Type B pancreatic cell (in vitro differentiated cells): ENCODE measurements at regions not wholly inside any gene's neighbourhood (a gene's known extent, or its start where the extent isn't known, plus 50 kb on each side); places are given as distances from the start of the nearest gene placed in this dataset.

ENCODE experiments used
- DNase-seq: peaks from one replicate; pipeline ENCODE4 v3.0.0; 2021; ENCODE audit warnings: mixed read lengths; ENCODE audit not compliant: unreplicated experiment; ENCODE audit errors: extremely low spot score
- H3K27ac Mint-ChIP-seq: 2 replicates; pipeline ENCODE4 v1.8.0; 2021; ENCODE audit warnings: mild to moderate bottlenecking, mixed read lengths
- H3K27me3 Mint-ChIP-seq: 2 replicates; pipeline ENCODE4 v1.8.0; 2021; ENCODE audit warnings: mixed read lengths
- H3K36me3 Mint-ChIP-seq: 2 replicates; pipeline ENCODE4 v1.8.0; 2021; ENCODE audit warnings: mixed read lengths
- H3K4me1 Mint-ChIP-seq: one replicate; pipeline ENCODE4 v1.8.0; 2021; ENCODE audit warnings: mixed read lengths; ENCODE audit not compliant: unreplicated experiment
- H3K4me3 Mint-ChIP-seq: 2 replicates; pipeline ENCODE4 v1.8.0; 2021; ENCODE audit warnings: mild to moderate bottlenecking, mixed read lengths
- H3K9me3 Mint-ChIP-seq: 2 replicates; pipeline ENCODE4 v1.8.0; 2021; ENCODE audit warnings: mixed read lengths
- CTCF ChIP-seq: fragments of 200-600 bp; sonication (generic); conservative IDR thresholded peaks from 2 replicates; pipeline ENCODE4 v1.5.0; 2021; ENCODE audit warnings: antibody characterized with exemption, mild to moderate bottlenecking

- Mint-ChIP-seq H3K4me3 (no peak overlapping the region), H3K27me3 (peaks cover 11% of the 10 kb centered on the region), H3K4me1 (peaks cover 7% of the 10 kb centered on the region), H3K9me3 (no peaks in the 10 kb centered on the region), H3K27ac (no peak overlapping the region), H3K36me3 (no peaks in the 10 kb centered on the region)
- DNase-seq, result no peak
- TF ChIP-seq CTCF, result no peak
Observed at GRCh38 chr11:128165572-128165971, 421.8 kb downstream of the ETS1 start.

- Mint-ChIP-seq H3K4me1 (peaks cover 7% of the 10 kb centered on the region), H3K27ac (no peak overlapping the region), H3K27me3 (peaks cover 11% of the 10 kb centered on the region)
Observed at GRCh38 chr11:128164080-128164741, 423.1 kb downstream of the ETS1 start.

GRCh38 chr11:128161994-128162393, 425.4 kb downstream of the ETS1 start:
- H3K27ac Mint-ChIP-seq, result no peak overlapping the region
- no peaks in the 10 kb centered on the region for H3K9me3 Mint-ChIP-seq
- DNase-seq, result no peak
- H3K27me3 Mint-ChIP-seq, result peaks cover 8% of the 10 kb centered on the region
- H3K4me3 Mint-ChIP-seq, result no peak overlapping the region
- no peak for TF ChIP-seq CTCF
- no peaks in the 10 kb centered on the region for H3K36me3 Mint-ChIP-seq
- peaks cover 18% of the 10 kb centered on the region for H3K4me1 Mint-ChIP-seq

More at GRCh38 chr11:128164080-128164741, 423.1 kb downstream of the ETS1 start:
- Mint-ChIP-seq H3K4me3 (no peak overlapping the region), H3K9me3 (no peaks in the 10 kb centered on the region), H3K36me3 (no peaks in the 10 kb centered on the region)
- DNase-seq, result no peak
- no peak for TF ChIP-seq CTCF

- H3K27ac Mint-ChIP-seq, result no peak overlapping the region
Observed at GRCh38 chr11:128161436-128161835, 425.9 kb downstream of the ETS1 start.

GRCh38 chr11:128158860-128159259, 428.5 kb downstream of the ETS1 start:
- H3K4me3 Mint-ChIP-seq, result no peak overlapping the region
- TF ChIP-seq CTCF, result no peak
- no peak overlapping the region for H3K27ac Mint-ChIP-seq
- H3K4me1 Mint-ChIP-seq, result peaks cover 28% of the 10 kb centered on the region
- no peaks in the 10 kb centered on the region for H3K27me3 Mint-ChIP-seq
- no peaks in the 10 kb centered on the region for H3K36me3 Mint-ChIP-seq
- H3K9me3 Mint-ChIP-seq, result no peaks in the 10 kb centered on the region
- no peak for DNase-seq

More at GRCh38 chr11:128161436-128161835, 425.9 kb downstream of the ETS1 start:
- Mint-ChIP-seq H3K4me3 (no peak overlapping the region), H3K36me3 (no peaks in the 10 kb centered on the region), H3K27me3 (peaks cover 3% of the 10 kb centered on the region), H3K9me3 (no peaks in the 10 kb centered on the region), H3K4me1 (peaks cover 20% of the 10 kb centered on the region)
- DNase-seq, result no peak
- no peak for TF ChIP-seq CTCF
